HK-2 (cell line): ENCODE measurements at regions not wholly inside any gene's neighbourhood (a gene's known extent, or its start where the extent isn't known, plus 50 kb on each side); places are given as distances from the start of the nearest gene placed in this dataset.
"Not testable (repeated sequence)": the region's sequence is repeated elsewhere in the genome, so short reads cannot be mapped to it uniquely, and the experiment has no call there.

Source experiments
- DNase-seq: peaks from one replicate; pipeline ENCODE4 v3.0.0-alpha.2; 2018; ENCODE audit not compliant: unreplicated experiment

DNA sequence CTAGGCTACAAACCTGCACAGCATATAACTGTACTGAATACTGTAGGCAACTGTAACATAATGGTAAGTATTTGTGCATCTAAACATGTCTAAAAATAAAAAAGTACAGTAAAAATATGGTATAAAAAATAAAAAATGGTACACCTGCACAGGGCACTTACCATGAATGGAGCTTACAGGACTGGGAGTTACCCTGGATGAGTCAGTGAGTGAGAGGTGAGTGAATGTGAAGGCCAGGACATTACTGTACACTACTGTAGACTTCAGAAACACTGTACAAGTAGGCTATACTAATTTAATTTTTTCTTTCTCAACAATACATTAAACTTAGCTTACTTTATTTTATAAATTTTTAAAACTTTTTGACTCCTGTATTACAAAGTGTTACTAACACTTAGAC is 265.3 kb downstream of the KLF13 start:
- no peak for DNase-seq

DNA sequence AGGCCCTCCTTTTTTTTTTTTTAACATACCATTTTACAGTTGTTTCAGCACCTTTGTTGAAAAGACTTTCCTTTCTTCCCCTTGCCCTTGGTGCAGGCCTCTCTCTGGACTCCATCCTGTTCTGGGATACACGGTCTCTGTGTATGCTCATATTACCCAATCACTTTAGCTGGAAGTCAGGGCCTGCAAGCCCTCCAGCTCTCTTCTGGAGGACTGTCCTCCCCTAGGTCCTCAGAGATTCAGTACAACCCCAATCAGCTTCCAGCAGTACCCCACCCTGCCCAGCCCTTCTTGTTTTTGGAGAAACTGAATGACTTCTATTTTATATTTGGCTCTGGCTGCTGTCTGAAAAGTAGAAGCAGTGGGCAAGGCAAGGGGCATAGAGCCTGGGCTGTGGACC is 270.8 kb downstream of the KLF13 start:
- DNase-seq = no peak

DNA sequence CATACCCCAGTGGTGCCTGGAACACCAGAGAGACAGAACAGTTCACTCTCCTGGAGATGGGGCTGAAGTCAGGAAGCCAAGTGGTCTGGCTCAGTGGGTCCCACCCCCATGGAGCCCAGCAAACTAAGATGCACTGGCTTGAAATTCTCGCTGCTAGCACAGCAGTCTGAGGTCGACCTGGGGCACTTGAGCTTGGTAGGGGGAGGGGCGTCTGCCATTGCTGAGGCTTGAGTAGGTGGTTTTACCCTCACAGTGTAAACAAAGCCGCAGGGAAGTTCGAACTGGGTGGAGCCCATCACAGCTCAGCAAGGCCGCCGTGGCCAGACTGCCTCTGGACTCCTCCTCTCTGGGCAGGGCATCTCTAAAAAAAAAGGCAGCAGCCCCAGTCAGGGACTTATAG is 272.0 kb downstream of the KLF13 start:
- DNase-seq = no peak

DNA sequence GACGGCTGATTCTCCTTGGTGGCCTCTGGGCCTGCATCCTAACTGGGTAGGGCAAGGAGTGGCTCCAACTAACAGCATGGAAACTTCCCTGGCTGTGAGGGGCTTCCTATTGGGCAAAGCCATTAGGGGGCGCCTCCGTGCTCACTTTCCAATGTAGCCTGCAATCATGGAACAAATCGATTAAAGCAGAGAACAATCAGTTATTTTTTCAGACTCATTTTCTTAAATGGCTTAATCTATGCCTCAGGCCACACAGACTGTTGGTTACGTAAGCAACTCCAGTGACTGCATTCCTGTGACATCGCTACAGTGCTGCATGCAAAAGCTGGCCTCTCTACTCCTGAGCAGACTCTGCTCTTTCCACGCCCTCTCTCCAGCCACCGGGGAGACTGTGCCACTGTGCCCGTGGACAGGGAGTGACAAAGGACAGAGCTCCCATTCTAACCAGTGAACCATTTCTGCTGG is 278.9 kb downstream of the KLF13 start:
- no peak for DNase-seq

DNA sequence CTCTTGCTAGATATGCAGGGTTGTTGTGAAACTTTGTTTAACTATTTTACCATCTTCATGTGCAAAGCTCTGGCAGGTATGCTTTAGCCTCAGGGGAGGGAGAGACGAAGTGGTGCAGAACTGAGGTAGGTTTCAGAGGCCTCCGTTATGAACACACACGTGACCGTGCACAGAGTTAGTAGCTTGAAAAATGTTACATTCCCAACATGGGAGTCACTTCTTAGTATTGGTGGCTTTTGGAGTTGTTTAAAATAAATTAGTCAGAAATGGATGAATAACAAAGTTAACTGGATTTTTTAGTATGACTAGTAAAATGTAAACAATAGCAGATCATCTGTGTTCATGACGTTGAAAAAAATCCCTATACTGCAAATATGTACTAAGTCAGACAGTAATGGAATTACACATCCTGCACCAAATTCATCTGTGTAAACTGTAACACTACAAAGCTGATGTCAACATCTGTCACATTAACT is 279.6 kb downstream of the KLF13 start:
- DNase-seq = no peak

DNA sequence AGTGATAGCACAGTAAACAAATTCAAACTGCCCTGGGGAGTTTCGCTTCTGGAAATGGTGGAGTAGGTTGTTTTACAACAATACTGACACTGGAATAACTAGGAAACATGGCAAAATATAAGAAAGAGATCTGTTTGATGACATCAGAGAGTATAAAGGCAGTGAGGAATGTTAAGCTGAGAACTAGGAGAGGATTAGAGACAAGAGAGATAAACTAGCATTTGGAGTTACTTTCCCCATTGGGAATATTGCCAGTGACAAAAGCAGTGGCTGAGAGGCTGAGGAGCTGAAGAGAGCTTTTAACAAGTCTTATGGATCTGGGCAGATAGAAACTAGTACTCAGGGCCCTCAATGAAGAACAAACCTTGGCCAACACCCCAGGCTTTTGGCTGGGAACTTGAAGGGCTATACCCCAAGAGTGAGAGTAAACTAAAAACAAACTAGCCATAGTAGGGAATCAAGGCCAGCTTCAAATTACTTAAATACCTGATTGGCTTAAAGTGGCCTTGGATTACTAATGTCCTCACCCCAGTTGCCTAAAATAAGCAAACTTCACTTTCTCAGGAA is 280.4 kb downstream of the KLF13 start:
- DNase-seq = no peak

DNA sequence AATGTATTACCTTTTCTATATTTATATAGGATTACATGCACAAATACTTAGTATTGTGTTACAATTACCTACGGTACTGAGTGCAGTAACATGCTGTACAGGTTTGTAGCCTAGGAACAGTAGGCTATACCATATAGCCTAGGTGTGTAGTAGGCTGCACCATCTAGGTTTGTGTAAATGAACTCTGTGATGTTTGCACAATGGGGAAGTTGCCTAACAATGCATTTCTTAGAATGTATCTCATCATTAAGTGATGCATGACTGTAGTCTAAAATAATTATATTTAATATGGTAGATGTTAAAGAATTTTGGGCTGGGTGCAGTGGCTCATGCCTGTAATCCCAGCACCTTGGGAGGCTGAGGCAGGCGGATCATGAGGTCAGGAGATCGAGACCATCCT is 281.0 kb downstream of the KLF13 start:
- DNase-seq = no peak

DNA sequence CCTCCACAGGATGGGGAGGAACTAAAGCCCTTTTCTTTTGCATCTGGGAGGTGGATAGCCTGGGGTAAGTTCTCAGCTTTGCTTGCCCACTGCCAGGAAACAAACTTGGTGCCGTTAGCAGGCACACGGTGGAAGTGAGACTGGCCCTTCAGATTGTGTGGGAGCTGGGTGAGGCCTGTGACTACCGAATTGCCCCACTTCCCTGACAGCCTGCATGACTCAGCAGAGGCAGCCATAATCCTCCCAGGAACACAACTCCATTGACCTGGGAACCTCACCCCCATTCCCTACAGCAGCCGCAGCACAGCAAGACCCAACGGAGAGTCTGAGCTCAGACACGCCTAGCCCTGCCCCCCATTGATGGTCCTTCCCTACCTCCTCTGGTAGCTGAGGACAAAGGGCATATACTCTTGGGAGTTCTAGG is 282.6 kb downstream of the KLF13 start:
- no peak for DNase-seq

DNA sequence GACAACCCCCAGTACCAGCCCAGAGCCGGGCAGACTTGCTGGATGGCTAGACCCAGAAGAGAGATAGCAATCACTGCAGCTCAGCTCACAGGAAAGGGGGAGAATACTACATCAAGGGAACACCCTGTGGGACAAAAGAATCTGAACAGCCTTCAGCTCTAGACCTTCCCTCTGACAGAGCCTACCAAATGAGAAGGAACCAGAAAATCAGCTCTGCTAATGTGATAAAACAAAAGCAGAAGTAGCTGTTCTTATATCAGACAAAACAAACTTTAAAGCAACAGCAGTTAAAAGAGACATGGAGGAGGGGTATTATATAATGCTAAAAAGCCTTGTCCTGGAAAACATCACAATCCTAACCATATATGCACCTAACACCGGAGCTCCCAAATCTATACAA is 283.3 kb downstream of the KLF13 start:
- DNase-seq = no peak

DNA sequence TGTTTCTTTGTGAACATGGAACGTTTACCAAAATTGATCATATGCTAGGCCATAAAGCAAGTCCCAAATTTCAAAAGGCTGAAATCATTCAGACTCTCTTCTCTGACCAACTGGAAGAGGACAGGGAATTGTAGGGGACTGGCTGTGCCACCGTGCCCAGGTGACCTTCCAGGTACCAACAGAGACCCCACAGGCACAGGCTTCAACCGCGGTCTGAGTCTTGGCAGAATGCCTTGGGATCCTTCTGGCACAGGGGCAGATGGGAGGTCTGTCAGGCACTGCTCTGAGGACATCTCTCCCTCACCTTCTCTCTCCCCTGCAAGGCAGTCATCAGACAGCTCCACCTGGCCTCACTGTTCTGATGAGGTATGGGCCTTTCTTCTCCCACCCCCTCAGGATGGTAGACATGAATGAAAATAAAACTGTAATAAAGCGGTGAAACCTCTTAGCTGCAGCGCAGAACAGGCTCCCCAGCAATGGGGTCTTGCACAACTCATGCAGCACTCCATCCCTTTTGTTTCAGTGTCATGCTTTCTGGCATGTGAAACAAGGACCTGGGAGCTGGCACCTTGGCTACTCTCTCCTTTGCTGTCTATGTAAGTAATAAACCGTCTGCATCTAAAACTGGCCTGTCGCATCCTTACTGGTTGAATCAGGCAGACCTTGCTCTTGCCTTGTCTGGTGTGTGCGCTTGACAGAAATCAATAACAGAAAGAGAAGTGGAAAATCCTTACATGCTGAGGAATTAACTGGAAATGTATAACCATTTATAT is 289.2 kb downstream of the KLF13 start:
- DNase-seq = no peak

DNA sequence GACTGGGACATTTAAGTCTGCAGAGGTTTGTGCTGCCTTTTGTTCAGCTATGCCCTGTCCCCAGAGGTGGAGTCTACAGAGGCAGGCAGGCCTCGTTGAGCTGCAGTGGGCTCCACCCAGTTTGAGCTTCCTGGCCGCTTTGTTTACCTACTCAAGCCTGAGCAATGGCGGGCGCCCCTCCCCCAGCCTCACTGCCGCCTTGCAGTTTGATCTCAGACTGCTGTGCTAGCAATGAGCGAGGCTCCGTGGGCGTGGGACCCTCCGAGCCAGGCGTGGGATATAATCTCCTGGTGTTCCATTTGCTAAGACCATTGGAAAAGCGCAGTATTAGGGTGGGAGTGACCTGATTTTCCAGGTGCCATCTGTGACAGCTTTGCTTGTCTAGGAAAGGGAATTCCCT is 296.7 kb downstream of the KLF13 start:
- not testable (repeated sequence) for DNase-seq

DNA sequence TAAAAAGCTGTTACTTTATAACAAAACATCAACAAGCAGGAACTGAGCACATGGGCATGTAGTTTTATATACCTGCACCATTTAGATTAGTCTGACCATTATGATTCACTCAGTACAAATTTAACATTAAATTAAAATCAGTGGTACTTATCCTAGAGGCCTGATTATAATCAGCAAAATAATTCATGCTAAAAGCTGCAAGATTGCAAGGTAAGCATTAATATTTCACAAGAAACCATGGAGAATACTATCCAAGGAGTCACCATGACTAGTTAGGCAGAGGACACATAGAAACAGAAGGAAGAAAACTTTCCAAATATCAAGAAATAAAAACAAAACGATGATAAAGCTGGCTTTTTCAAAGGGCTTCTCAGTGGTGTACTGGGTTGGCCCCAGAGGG is 297.5 kb downstream of the KLF13 start:
- DNase-seq = not testable (repeated sequence)

DNA sequence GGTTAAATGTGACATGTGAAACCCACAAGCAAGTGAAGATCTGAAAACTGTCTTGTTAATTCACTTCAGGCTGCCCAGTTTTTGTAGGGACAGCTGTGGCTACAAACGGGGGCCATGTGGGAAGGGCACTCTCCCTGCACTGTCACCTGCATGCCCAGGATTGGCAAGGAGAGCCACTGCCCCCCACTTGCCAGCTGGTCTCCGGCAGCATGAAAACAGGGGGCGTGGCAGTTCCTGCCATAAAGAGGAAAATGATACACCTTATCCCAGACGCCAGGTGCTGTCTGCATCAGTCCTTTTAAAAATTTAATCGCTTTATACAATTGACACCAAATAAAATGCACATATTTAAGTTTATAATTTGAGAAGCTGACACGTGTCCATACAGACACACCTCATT is 309.1 kb downstream of the KLF13 start:
- DNase-seq = not testable (repeated sequence)

DNA sequence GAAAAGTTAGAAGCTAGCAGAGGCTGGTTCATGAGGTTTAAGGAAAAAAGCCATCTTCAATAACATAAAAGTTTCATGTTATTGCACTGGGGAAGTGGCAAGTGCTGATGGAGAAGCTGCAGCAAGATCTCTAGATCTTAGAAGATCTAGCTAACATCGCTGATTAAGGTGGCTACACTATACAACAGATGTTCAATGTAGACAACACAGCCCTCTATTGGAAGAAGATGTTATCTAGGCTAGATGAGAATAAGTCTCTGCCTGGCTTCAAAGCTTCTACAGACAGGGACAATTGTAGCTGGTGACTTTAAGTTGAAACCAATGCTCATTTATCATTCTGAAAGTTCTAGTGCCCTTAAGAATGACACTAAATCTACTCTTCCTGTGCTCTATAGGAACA is 310.3 kb downstream of the KLF13 start:
- not testable (repeated sequence) for DNase-seq

DNA sequence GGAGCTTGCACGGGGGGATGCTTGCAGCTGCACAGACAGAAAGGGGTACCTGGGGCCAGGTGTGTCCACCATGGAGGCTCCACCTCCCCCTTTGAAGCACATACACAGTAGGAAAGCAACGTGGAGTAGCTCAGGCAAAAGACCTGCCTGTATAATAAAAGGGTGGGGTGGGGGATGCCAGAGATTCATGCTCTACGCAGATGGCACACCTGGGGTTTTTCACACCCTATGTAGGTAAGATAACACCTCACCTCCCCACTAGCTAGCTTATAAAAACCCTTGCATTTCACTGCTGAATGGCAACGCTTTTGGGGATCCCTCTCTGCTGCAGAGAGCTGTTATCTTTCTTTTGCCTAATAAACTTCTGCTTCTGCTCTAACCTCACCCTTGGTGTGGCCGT is 317.3 kb downstream of the KLF13 start:
- not testable (repeated sequence) for DNase-seq

DNA sequence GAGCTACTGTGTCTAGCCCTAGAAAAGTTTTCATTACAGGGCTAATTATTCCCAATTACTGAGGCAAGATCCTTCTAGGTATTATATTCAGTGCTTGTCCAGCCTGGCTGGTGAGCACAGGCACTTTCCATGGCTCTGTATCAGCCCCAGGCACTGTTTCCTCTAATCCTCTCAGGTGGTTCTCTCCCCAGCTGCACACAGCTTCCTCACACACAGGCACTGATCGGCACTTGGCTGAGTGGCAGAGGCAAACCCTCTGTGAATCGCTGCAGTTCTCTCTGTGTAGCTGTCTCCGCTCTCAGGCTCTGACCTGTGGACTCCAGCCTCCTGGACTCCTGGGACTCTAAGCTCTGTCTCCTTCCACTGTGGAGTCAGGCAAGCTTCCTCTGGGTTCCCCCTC is 318.1 kb downstream of the KLF13 start:
- DNase-seq = not testable (repeated sequence)

DNA sequence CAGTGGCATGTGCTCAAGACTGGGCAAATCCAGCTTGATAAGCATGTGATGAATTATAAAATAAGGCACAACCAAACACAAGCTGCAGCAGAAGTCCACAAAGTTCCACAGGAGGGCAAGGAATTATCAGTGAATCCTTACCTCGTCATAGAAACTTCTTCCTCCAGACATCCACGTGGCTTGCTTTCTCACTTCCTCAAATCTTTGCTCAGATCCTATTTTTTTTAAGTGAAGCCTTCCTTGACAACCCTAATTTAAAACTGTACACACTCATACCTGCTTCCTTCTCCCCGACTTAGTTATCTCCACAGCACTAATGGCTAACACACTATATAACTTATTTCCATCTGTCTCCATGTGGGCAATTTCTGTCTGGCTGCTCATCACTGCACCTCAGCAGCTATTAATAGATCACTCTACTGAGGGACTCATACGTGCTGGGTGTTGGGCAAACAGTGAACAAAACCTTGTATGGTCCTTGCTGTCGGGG is 320.7 kb downstream of the KLF13 start:
- DNase-seq = not testable (repeated sequence)

DNA sequence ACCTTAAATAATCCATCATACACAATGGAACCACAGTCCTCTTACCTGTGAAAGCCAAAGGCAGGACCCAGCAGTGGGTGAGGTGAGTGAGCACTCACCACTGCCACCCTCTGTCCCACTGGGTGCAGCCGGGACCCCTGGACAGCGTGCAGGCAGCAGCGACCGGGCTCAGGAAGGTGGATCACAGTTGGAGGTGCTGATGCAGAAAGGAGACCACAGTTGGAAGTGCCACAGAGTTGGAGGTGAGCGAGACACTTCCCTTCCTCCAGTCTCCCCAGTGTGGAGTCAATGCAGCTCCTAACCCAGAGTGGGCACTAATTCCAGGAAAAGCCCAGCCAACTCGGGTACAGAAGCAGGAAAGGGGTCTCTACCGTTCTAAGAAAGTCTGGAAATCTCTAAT is 323.0 kb downstream of the KLF13 start:
- not testable (repeated sequence) for DNase-seq

DNA sequence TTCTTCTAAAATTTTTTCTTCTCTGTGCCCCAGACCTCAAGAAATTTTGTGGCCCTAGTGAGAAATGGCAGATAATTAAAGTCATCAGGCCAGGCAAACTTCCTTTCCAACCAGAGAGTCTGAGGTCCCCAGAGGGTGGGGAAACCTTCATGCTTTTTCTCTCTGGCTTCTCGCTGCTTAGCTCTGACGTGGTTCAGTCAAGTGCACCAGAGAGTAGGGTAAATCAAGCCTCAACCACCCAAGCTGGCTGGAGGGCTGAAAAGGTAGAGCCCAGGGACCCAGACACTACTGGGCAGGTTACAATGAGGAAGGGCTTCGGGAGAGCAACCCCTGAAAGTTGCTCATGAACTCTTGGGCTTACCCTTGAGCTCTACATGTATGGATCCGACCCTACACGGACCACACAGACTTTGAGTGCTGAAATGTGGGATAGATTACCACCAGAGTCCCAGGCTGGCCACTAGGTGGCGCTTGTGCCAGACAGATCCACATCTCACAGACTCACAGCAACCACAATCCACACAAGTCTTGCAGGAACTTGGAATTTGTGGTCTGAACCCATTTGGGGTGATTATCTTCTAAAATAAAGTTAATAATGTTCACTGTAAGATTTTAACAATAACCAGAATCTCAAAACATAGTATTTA is 323.5 kb downstream of the KLF13 start:
- DNase-seq = not testable (repeated sequence)

DNA sequence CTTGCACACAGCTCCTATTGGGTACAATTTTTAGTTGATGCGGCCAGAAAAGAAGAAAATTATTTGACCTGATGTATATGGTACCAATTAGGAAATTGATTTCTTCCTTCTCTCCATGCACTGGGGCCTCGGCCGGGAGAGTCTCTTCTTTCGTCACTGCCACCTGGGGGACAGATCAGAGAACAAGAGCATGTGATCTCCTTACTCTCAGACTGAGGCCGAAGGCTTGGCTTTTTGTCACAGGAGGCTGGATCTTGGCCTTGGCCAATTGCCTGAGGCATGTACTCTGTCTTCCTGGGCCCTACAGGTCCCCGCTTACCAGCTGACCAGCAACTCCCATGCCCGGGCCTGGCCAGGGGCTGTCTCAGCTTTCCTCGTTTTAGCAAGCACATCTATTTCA is 330.3 kb downstream of the KLF13 start:
- DNase-seq = not testable (repeated sequence)

DNA sequence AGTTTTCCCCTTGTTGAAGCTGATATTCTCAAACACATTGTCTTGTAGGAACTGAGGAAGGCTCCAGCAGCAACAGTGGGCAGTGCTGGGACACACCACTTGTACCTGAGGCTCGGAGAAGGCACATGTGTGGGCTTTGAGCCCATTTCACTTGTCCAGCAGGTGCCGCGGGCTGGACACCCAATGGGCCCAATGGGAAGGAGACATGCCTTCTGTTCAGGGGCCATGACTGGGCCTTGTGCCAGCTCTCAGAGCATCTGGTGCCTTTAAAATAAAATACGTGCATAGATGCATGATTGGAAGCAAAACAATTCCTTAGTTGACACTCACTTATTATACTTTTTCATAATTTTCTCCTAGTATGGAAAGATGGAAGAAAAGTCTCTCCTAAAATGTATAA is 334.2 kb downstream of the KLF13 start:
- no peak for DNase-seq

DNA sequence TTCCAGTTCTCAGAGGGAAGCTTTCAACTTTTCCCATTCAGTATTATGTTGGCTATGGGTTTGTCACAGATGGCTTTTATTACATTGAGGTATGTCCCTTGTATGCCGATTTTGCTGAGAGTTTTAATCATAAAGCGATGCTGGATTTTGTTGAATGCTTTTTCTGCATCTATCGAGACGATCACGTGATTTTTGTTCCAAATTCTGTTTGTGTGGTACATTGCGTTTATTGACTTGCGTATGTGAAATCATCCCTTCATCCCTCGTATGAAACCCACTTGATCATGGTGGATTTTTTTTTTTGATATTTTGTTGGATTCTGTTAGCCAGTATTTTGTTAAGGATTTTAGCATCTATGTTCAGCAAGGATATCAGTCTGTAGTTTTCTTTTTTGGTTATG is 339.1 kb downstream of the KLF13 start:
- DNase-seq = not testable (repeated sequence)
